GM12878 (cell line): ENCODE measurements at regions not wholly inside any gene's neighbourhood (a gene's known extent, or its start where the extent isn't known, plus 50 kb on each side); places are given as distances from the start of the nearest gene placed in this dataset.
A peak's percentile ranks its signal among the peaks of the same experiment; 100 is the strongest.

Source experiments
- CHD4 ChIP-seq: fragments of 200-600 bp; sonication (generic); IDR thresholded peaks from 2 replicates; pipeline ENCODE4 v1.6.1; 2016; ENCODE audit warnings: mild to moderate bottlenecking
- HCFC1 ChIP-seq: fragments of 150-350 bp; IDR thresholded peaks from 2 replicates; pipeline ENCODE4 v1.6.1; 2014; ENCODE audit warnings: low read length
- HDGF ChIP-seq: fragments of 450-650 bp; IDR thresholded peaks from 2 replicates; pipeline ENCODE4 v1.6.1; 2016; ENCODE audit warnings: antibody characterized with exemption
- IRF3 ChIP-seq: fragments of 450-650 bp; IDR thresholded peaks from 2 replicates; pipeline ENCODE4 v1.6.1; 2014; ENCODE audit warnings: mild to moderate bottlenecking
- JUND ChIP-seq: IDR thresholded peaks from 2 replicates; pipeline ENCODE4 v1.6.1; 2012; ENCODE audit warnings: low read depth, mild to moderate bottlenecking, low read length, improper control_type of control experiment, moderate library complexity
- MAX ChIP-seq: IDR thresholded peaks from 2 replicates; pipeline ENCODE4 v1.6.1; 2012; ENCODE audit warnings: low read depth, low read length, improper control_type of control experiment
- MEF2A ChIP-seq: IDR thresholded peaks from 2 replicates; pipeline ENCODE4 v1.6.1; 2011; ENCODE audit warnings: low read depth, mild to moderate bottlenecking, low read length, moderate library complexity; ENCODE audit not compliant: insufficient read depth
- MXI1 ChIP-seq: fragments of 150-350 bp; IDR thresholded peaks from 2 replicates; pipeline ENCODE4 v1.6.1; 2011; ENCODE audit warnings: low read depth, mild to moderate bottlenecking, inconsistent platforms, low read length, improper control_type of control experiment
- MYB ChIP-seq: fragments of 150-350 bp; IDR thresholded peaks from 2 replicates; pipeline ENCODE4 v1.6.1; 2014; ENCODE audit warnings: mild to moderate bottlenecking, low read depth, low read length, borderline replicate concordance
- NFYB ChIP-seq: IDR thresholded peaks from 2 replicates; pipeline ENCODE4 v1.6.1; 2011; ENCODE audit warnings: low read depth, mild to moderate bottlenecking, low read length, improper control_type of control experiment, moderate library complexity; ENCODE audit not compliant: insufficient read depth
- NR2C1 ChIP-seq: fragments of 450-650 bp; IDR thresholded peaks from 2 replicates; pipeline ENCODE4 v1.6.1; 2017; ENCODE audit warnings: antibody characterized with exemption, mild to moderate bottlenecking, moderate library complexity
- RCOR1 ChIP-seq: conservative IDR thresholded peaks from 2 replicates; pipeline ENCODE4 v1.6.1; 2012; ENCODE audit warnings: low read depth, low read length, improper control_type of control experiment
- SUPT20H ChIP-seq: IDR thresholded peaks from 2 replicates; pipeline ENCODE4 v1.6.1; 2011; ENCODE audit warnings: low read depth, mild to moderate bottlenecking, low read length, moderate library complexity, borderline replicate concordance; ENCODE audit not compliant: control insufficient read depth
- SUZ12 ChIP-seq: fragments of 200-600 bp; sonication (generic); IDR thresholded peaks from one replicate; pipeline ENCODE4 v1.6.1; 2018; ENCODE audit warnings: antibody characterized with exemption, mild to moderate bottlenecking; ENCODE audit not compliant: unreplicated experiment
- WRNIP1 ChIP-seq: IDR thresholded peaks from 2 replicates; pipeline ENCODE4 v1.6.1; 2011; ENCODE audit warnings: low read depth, low read length, improper control_type of control experiment, borderline replicate concordance
- YBX1 ChIP-seq: fragments of 450-650 bp; IDR thresholded peaks from 2 replicates; pipeline ENCODE4 v1.6.1; 2016; ENCODE audit warnings: antibody characterized with exemption
- YY1 ChIP-seq: IDR thresholded peaks from 2 replicates; pipeline ENCODE4 v1.6.1; 2011; ENCODE audit warnings: low read depth, mild to moderate bottlenecking, low read length
- ZBTB11 ChIP-seq: fragments of 450-650 bp; formaldehyde crosslinking; IDR thresholded peaks from 2 replicates; pipeline ENCODE4 v1.5.0; 2022; ENCODE audit warnings: mild to moderate bottlenecking, missing genetic modification characterization
- ZNF207 ChIP-seq: fragments of 450-650 bp; IDR thresholded peaks from 2 replicates; pipeline ENCODE4 v1.6.1; 2014; ENCODE audit warnings: antibody characterized with exemption, mild to moderate bottlenecking, borderline replicate concordance
- ZNF24 ChIP-seq: fragments of 450-650 bp; IDR thresholded peaks from 2 replicates; pipeline ENCODE4 v1.6.1; 2017; ENCODE audit warnings: antibody characterized with exemption, mild to moderate bottlenecking
- ZNF274 ChIP-seq: IDR thresholded peaks from one replicate; pipeline ENCODE4 v1.8.0; 2011; ENCODE audit not compliant: insufficient read length, insufficient read depth
- ZNF687 ChIP-seq: fragments of 450-650 bp; IDR thresholded peaks from 2 replicates; pipeline ENCODE4 v1.6.1; 2017; ENCODE audit warnings: mild to moderate bottlenecking, moderate library complexity
- ZZZ3 ChIP-seq: IDR thresholded peaks from 2 replicates; pipeline ENCODE4 v1.6.1; 2011; ENCODE audit warnings: low read depth; ENCODE audit not compliant: control insufficient read depth, insufficient read length

- no peak for TF ChIP-seq MAX
- TF ChIP-seq NFYB: no peak
- no peak for TF ChIP-seq ZNF207
- no peak for TF ChIP-seq ZNF24
- no peak for TF ChIP-seq WRNIP1
- TF ChIP-seq ZZZ3: no peak
- TF ChIP-seq SUZ12: no peak
- no peak for TF ChIP-seq YBX1
- no peak for TF ChIP-seq ZNF687
- TF ChIP-seq RCOR1: no peak
- no peak for TF ChIP-seq YY1
- TF ChIP-seq MEF2A: peak; percentile 83
- no peak for TF ChIP-seq ZNF274
- TF ChIP-seq IRF3: no peak
- TF ChIP-seq CHD4: no peak
- no peak for TF ChIP-seq HCFC1
- TF ChIP-seq SUPT20H: no peak
- TF ChIP-seq MYB: no peak
- TF ChIP-seq JUND: no peak
- no peak for TF ChIP-seq MXI1
- no peak for TF ChIP-seq HDGF
- TF ChIP-seq ZBTB11 (CRISPR knock-in tag): no peak
- peak; percentile 71 for TF ChIP-seq NR2C1
These were observed 120.5 kb upstream of the BOD1 start (continued) for GRCh38 chr5:173736923-173737412.
